ENCODE measurements at regions not wholly inside any gene's neighbourhood (a gene's known extent, or its start where the extent isn't known, plus 50 kb on each side); places are given as distances from the start of the nearest gene placed in this dataset.

DNA sequence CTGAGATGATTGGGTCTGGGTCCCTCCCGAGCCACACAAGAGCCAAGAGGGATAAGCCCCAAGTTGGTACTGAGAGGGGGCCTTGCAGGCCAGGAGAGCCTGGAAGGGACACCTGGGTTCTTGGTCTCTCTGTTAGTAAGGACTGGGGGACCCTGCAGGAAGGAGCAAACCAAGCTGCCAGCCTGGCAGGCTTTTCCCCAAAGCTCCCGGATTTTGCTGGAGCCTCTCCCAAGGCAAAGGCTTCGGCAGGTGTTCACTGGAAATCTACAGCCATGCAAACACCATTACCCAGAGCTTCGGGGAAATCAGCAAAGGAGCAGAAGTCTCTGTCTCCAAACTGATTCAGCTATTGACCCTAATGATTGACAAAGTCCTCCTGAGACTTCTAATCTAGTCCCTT, 527.9 kb downstream of the BUD13 start:
- TF ChIP-seq, protein P1, sequence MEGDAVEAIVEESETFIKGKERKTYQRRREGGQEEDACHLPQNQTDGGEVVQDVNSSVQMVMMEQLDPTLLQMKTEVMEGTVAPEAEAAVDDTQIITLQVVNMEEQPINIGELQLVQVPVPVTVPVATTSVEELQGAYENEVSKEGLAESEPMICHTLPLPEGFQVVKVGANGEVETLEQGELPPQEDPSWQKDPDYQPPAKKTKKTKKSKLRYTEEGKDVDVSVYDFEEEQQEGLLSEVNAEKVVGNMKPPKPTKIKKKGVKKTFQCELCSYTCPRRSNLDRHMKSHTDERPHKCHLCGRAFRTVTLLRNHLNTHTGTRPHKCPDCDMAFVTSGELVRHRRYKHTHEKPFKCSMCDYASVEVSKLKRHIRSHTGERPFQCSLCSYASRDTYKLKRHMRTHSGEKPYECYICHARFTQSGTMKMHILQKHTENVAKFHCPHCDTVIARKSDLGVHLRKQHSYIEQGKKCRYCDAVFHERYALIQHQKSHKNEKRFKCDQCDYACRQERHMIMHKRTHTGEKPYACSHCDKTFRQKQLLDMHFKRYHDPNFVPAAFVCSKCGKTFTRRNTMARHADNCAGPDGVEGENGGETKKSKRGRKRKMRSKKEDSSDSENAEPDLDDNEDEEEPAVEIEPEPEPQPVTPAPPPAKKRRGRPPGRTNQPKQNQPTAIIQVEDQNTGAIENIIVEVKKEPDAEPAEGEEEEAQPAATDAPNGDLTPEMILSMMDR (IDR thresholded peaks at IDR 0.05 in 4 of 5, conservative IDR thresholded peaks at IDR 0.05 in 1 of 5), result no peak
- no peak for TF ChIP-seq POLR2A (IDR thresholded peaks at IDR 0.05)

Measured in gastrocnemius medialis (tissue), 4 donors.